IgD-negative memory B cell (primary cell): ENCODE measurements at regions not wholly inside any gene's neighbourhood (a gene's known extent, or its start where the extent isn't known, plus 50 kb on each side); places are given as distances from the start of the nearest gene placed in this dataset.

ENCODE experiments used
- H3K27ac Mint-ChIP-seq, 3 donors: one replicate each; pipeline ENCODE4 v1.8.0; 2020 to 2022; ENCODE audit warnings: mild to moderate bottlenecking in 3 of 3, mixed read lengths in 3 of 3, moderate library complexity in 1 of 3
- H3K27me3 Mint-ChIP-seq: one replicate; pipeline ENCODE4 v1.8.0; 2021; ENCODE audit warnings: mixed read lengths
- H3K36me3 Mint-ChIP-seq: one replicate; pipeline ENCODE4 v1.8.0; 2020; ENCODE audit warnings: mild to moderate bottlenecking, mixed read lengths
- H3K4me1 Mint-ChIP-seq, 3 donors: one replicate each; pipeline ENCODE4 v1.8.0; 2020 to 2022; ENCODE audit warnings: mixed read lengths in 3 of 3, mild to moderate bottlenecking in 1 of 3
- H3K4me3 Mint-ChIP-seq, 4 donors: one replicate each; pipeline ENCODE4 v1.8.0; 2020 to 2022; ENCODE audit warnings: mild to moderate bottlenecking in 4 of 4, mixed read lengths in 4 of 4, moderate library complexity in 3 of 4
- H3K9me3 Mint-ChIP-seq, 3 donors: one replicate each; pipeline ENCODE4 v1.8.0; 2020 to 2021; ENCODE audit warnings: mixed read lengths in 3 of 3, mild to moderate bottlenecking in 1 of 3

DNA sequence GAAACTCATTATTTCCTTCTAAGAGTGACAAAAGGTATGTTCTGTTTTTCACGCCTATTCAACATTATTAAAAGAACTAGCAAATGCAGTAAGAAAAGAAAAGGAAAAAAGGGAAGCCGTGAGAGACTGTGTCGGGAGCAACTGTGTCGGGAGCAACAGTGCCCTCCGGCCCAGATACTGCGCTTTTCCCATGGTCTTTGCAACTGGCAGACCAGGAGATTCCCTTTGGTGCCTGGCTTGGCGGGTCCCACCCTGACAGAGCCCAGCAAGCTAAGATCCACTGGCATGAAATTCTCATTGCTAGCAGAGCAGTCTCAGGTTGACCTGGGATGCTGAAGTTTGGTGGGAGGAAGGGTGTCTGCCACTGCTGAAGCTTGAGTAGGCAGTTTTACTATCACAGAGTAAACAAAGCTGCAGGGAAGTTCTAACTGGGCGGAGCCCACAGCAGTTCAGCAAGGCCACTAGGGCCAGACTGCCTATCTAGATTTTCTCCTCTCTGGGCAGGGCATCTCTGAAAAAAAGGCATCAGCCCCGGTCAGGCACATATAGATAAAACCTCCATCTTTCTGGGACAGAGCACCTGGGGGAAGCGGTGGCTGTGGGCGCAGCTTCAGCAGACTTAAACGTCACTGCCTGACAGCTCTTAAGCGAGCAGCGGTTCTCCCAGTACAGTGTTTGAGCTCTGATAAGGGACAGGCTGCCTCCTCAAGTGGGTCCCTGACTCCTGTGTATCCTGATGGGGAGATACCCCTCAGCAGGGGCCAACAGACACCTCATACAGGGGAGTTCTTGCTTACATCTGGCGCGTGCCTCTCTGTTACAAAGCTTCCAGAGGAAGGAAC lies 1237.4 kb upstream of the CDH18 start:
- H3K36me3 Mint-ChIP-seq, result no peaks in the 10 kb centered on the region
- peaks cover 2% of the 10 kb centered on the region for H3K27me3 Mint-ChIP-seq
- no peak overlapping the region for H3K4me3 Mint-ChIP-seq
- no peaks in the 10 kb centered on the region for H3K4me1 Mint-ChIP-seq
- peaks cover 0 to 2% (median 0%) of the 10 kb centered on the region in 3 donors for H3K9me3 Mint-ChIP-seq
- no peak overlapping the region for H3K27ac Mint-ChIP-seq

DNA sequence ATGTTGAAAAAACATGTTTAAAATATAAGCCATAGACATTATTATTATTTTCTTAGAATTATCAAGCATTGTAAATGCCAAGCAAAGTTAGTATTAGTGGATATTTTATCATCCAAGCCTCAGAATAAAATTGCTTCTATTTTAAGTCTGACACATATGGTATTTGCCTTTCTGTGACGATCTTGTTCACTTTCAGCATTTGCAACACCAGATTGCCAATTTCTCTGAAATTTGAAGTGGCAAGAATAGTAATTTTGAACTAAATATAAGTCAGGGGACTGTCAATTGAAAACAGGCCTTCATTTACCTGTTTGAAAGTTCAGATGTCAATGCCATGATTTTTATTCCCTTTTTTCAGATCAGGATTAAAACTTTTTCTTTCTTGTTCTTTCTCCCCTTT lies 1233.6 kb upstream of the CDH18 start:
- no peaks in the 10 kb centered on the region for H3K4me1 Mint-ChIP-seq
- H3K27ac Mint-ChIP-seq, result no peak overlapping the region
- peaks cover 0 to 2% (median 0%) of the 10 kb centered on the region in 3 donors for H3K9me3 Mint-ChIP-seq
- H3K27me3 Mint-ChIP-seq, result peaks cover 2% of the 10 kb centered on the region
- peaks cover 1% of the 10 kb centered on the region for H3K36me3 Mint-ChIP-seq
- H3K4me3 Mint-ChIP-seq, result no peak overlapping the region

DNA sequence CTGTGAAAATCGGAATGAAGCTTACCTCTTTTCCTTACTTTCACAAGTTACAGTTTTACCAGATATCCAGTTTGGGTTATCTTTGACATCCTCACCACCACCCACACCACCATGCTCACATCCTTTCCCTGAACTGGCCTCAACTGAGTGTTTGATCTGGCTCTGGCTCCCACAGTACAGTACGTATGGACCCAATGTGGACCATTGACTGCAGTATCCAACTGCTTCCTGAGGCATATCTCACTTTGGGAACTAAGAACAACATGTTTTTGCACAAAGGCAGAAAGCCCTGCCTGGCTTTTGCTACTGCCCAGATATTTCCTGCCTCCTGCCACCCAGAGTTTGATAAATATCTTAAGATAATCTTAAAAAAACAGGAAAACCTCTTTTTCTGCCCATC lies 1232.0 kb upstream of the CDH18 start:
- H3K27me3 Mint-ChIP-seq, result no peaks in the 10 kb centered on the region
- H3K4me1 Mint-ChIP-seq, result no peaks in the 10 kb centered on the region
- no peaks in the 10 kb centered on the region for H3K9me3 Mint-ChIP-seq
- H3K27ac Mint-ChIP-seq, result no peak overlapping the region
- peaks cover 1% of the 10 kb centered on the region for H3K36me3 Mint-ChIP-seq
- H3K4me3 Mint-ChIP-seq, result no peak overlapping the region

DNA sequence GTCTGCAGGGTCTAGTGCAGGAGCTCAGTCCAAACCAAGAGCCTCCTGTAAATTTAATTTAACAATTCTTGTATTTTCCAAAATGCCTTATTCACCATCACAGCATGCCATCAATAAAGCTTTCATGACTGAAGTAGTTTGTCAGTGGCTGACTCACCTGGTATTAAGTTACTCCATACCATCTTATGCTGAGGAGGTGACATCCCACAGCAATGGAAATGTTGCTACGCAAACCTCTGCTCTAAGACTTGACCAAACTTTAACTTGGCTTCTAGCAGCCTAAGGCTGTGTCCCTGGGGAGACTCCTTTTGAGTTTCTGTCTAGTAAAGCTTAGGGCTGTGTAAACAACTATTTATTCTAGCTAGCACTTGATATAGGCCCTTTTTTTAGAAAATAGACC lies 1231.3 kb upstream of the CDH18 start:
- Mint-ChIP-seq H3K4me3 (no peak overlapping the region), H3K27ac (no peak overlapping the region), H3K9me3 (no peaks in the 10 kb centered on the region), H3K36me3 (peaks cover 1% of the 10 kb centered on the region), H3K4me1 (no peaks in the 10 kb centered on the region), H3K27me3 (no peaks in the 10 kb centered on the region)

DNA sequence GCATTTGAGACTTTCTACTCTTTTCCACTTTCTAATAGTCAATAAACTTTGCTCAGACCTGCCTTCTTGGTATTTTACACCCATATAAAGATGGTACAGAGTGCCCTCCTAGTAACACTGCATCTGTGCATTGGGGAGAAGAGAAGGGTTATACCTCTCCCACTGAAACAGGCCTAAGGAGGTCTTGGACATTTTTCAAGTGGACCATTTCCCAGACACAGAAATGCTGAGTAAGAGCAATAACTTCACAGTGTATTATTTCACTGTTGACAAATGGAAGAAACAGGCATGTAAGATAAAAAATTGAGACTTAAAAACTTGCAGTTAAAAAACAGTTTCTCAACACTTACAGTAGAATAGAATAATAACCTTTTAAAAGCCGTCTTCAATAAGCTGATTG lies 1224.0 kb upstream of the CDH18 start:
- peaks cover 1% of the 10 kb centered on the region for H3K36me3 Mint-ChIP-seq
- no peaks in the 10 kb centered on the region for H3K9me3 Mint-ChIP-seq
- no peak overlapping the region for H3K27ac Mint-ChIP-seq
- no peaks in the 10 kb centered on the region for H3K27me3 Mint-ChIP-seq
- H3K4me3 Mint-ChIP-seq, result no peak overlapping the region
- H3K4me1 Mint-ChIP-seq, result no peaks in the 10 kb centered on the region

DNA sequence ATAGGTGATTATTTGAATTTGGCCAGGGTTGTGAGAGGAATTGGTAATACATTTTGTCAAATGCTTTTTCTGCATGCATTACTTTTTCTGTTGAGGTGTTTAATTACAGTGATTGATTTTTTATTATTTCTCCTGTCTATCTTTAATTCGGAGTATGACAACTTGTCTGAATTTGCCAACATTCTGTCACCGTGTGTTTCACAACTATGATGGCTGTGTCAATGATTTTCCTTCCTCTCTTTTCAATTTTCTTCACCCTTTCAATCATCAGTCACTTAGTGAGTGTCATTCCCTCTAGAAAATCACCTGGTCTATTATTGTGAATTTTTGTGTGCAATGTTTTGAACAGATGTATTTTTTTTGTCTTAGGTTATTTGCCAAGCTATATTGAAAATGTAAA lies 1221.4 kb upstream of the CDH18 start:
- Mint-ChIP-seq H3K4me3 (no peak overlapping the region), H3K4me1 (no peaks in the 10 kb centered on the region), H3K27ac (no peak overlapping the region), H3K9me3 (no peaks in the 10 kb centered on the region), H3K36me3 (peaks cover 1% of the 10 kb centered on the region), H3K27me3 (no peaks in the 10 kb centered on the region)

DNA sequence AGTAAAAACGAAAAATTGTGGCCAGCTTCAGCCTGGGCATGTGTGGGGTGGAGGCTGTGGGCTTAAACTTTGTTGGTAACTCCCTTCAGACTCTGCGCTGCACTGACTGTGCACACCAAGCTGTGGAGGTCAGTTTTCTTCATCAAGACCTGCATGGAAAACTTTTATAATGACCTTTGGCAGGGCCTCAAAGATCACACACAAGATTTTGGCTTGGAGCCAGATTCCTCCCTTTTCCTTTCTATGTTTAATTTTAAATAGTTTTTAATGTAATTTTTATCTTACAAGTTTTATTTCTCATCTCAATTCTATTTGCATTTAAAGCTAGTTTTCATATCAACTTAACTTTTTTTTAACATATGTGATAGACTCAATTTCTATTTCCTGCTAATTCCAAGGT lies 1211.1 kb upstream of the CDH18 start:
- Mint-ChIP-seq H3K9me3 (no peaks in the 10 kb centered on the region), H3K4me3 (no peak overlapping the region), H3K27me3 (no peaks in the 10 kb centered on the region), H3K4me1 (peaks cover 0 to 2% (median 0%) of the 10 kb centered on the region in 3 donors), H3K27ac (no peak overlapping the region), H3K36me3 (no peaks in the 10 kb centered on the region)

DNA sequence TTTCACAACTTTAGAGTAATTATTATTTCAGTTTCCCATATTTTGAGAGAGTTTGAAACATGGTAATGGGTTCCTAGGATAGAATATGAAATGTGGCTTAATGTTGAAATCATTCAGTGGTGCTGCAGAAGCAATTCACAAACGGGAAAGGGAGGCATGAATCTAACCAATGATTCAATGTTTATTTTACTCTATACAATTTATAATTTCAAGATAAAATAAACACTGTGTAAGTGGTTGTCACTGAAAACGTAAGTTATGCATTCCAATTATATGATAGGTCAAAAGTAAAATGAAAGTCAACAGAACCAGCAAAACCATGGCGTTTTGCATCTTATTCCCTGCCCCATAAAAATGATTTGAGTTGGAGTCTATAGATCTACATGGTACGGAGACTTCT lies 1207.1 kb upstream of the CDH18 start:
- H3K4me3 Mint-ChIP-seq, result no peak overlapping the region
- H3K27me3 Mint-ChIP-seq, result no peaks in the 10 kb centered on the region
- H3K27ac Mint-ChIP-seq, result no peak overlapping the region
- no peaks in the 10 kb centered on the region for H3K36me3 Mint-ChIP-seq
- H3K9me3 Mint-ChIP-seq, result no peaks in the 10 kb centered on the region
- peaks cover 0 to 2% (median 0%) of the 10 kb centered on the region in 3 donors for H3K4me1 Mint-ChIP-seq

DNA sequence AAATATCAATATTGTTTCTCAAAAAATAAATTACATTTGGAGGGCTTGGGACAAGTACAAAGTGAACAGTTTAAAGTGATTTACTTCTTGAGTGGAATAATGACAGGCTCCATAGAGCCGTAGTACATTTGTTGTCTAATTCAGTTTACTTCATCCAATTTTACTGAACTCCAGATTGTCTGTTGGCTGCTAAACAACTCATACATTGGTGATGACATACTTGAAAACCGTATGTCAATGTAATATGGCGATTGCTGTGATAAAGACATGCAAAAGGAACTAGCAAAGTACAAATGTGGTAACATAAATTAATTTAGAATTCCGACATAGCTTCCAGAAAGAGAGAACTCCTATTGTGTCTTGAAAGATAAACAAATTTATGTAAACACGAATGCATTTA lies 1197.5 kb upstream of the CDH18 start:
- no peaks in the 10 kb centered on the region for H3K36me3 Mint-ChIP-seq
- H3K9me3 Mint-ChIP-seq, result no peaks in the 10 kb centered on the region
- H3K27me3 Mint-ChIP-seq, result no peaks in the 10 kb centered on the region
- no peak overlapping the region for H3K4me3 Mint-ChIP-seq
- H3K27ac Mint-ChIP-seq, result no peak overlapping the region
- H3K4me1 Mint-ChIP-seq, result no peaks in the 10 kb centered on the region

DNA sequence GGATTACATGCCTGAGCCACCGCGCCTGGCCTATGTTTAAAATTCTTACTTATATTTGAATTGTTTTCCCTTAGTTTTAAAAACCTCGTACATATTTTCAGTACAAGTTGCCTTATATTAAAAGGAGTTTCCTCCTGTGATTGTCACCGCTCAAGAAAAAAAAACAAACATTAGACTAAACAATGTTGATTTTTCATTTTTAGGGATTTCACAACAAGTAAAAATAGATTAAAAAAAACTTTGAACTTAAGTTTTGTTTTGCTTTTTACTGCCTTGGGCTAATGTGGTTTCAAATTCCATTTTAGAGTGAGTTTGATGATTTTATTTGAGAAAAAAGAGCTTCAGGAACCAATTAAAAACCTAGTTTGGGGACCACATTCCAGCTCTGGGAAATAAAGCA lies 1196.6 kb upstream of the CDH18 start:
- Mint-ChIP-seq H3K9me3 (no peaks in the 10 kb centered on the region), H3K36me3 (peaks cover 2% of the 10 kb centered on the region), H3K27me3 (no peaks in the 10 kb centered on the region), H3K4me3 (no peak overlapping the region), H3K4me1 (no peaks in the 10 kb centered on the region), H3K27ac (no peak overlapping the region)

DNA sequence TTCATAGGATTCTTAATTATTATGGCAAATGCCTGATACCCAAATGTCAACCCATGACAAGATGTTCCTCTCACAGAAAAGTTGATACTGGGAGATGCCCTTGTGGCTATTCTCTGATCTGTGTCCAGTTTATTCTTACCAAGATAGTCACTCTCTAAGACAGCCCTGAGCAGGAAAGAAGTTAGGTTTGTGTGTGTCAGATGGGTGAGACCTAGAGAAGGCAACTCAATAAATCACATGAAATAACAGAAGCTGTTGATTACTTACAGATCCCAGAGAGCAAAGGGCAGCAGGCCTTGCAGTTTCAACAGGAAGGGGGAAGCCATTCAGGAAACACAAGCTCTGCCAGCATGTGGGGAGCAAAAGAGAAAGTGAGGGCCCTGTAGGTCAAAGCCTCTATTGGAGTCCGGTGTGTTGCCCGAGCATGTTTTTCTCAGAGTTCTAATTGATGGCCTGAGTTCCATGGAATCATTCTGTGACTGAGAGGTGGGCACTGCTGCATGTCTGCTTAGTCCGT lies 1193.7 kb upstream of the CDH18 start:
- H3K4me3 Mint-ChIP-seq, result no peak overlapping the region
- no peak overlapping the region for H3K27ac Mint-ChIP-seq
- H3K9me3 Mint-ChIP-seq, result no peaks in the 10 kb centered on the region
- H3K4me1 Mint-ChIP-seq, result no peaks in the 10 kb centered on the region
- H3K36me3 Mint-ChIP-seq, result peaks cover 2% of the 10 kb centered on the region
- no peaks in the 10 kb centered on the region for H3K27me3 Mint-ChIP-seq

DNA sequence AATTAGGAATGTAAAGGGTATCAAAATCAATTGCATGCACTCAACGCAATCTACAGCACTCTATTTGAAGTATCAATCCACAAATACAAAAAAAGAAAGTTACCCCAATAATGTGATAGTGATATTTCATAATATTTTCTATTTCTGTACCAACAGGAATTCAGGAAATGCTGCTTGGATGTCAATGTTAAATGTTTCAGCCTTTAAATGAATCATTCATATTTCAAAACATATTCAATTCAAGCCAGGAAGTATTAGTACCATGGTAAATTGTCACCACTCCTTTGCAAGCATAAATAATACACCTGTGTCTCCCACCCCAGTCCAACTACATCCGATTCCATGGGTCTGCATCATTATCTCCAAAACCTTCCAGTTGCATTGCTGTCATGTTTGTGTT lies 1185.5 kb upstream of the CDH18 start:
- H3K4me1 Mint-ChIP-seq, result no peaks in the 10 kb centered on the region
- no peak overlapping the region for H3K4me3 Mint-ChIP-seq
- no peaks in the 10 kb centered on the region for H3K36me3 Mint-ChIP-seq
- no peaks in the 10 kb centered on the region for H3K9me3 Mint-ChIP-seq
- H3K27me3 Mint-ChIP-seq, result no peaks in the 10 kb centered on the region
- H3K27ac Mint-ChIP-seq, result no peak overlapping the region

DNA sequence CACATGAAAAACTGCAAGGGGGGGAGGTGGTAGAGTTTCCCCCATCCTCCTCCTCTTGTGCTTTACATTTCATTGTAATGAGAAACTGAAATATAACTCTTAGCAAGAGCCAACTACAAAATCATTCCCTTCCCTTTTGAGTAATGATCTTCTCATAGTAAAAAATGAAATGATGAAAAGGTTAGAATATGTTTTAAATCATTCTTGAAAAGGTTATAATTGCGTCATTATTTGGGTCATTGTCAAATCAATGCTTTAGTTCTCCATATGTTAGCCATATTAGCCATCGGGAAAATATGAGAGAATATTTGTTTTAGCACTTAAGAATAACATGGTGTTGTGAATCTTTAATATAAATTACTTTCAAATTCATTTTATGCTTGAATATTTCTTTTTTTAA lies 1185.0 kb upstream of the CDH18 start:
- Mint-ChIP-seq H3K4me3 (no peak overlapping the region), H3K4me1 (no peaks in the 10 kb centered on the region), H3K9me3 (no peaks in the 10 kb centered on the region), H3K27me3 (no peaks in the 10 kb centered on the region), H3K27ac (no peak overlapping the region), H3K36me3 (no peaks in the 10 kb centered on the region)

DNA sequence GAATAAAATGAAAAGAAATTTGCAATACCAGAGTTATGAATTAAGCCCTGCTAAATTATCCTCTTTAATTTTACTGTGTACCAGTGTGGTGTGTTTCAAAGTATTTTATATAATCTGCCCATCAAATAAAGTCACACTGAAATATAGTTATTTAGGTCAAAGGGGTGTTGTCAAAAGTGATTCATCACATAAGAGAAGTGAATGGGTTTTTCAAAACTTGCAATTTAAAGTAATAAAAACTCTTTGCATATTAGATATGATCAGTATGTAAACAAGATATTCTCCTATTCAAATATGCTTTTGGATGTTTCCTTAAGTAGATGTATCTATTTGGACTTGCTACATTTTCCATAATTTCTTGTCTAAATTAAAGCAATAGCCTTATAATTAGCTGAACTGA lies 1183.0 kb upstream of the CDH18 start:
- Mint-ChIP-seq H3K27ac (no peak overlapping the region), H3K36me3 (no peaks in the 10 kb centered on the region), H3K9me3 (no peaks in the 10 kb centered on the region), H3K4me3 (no peak overlapping the region), H3K4me1 (no peaks in the 10 kb centered on the region), H3K27me3 (no peaks in the 10 kb centered on the region)

DNA sequence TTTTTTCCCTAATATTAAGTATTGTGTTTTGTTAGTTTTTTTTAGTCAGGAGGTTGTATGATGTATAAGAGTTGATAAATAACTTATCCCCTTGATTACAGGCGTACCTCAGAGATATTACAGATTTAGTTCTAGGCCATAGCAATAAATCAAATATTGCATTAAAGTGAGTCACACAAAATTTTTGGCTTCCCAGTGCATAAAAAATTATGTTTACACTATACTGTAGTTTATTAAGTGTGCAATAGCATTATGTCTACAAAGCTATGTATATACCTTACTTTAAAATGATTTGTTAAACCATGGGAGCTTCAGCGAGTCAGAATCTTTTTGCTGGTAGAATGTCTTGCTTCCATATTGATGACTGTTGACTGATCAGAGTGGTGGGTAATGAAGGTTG lies 1180.6 kb upstream of the CDH18 start:
- H3K27me3 Mint-ChIP-seq, result no peaks in the 10 kb centered on the region
- no peak overlapping the region for H3K4me3 Mint-ChIP-seq
- H3K9me3 Mint-ChIP-seq, result peaks cover 0 to 9% (median 2%) of the 10 kb centered on the region in 3 donors

DNA sequence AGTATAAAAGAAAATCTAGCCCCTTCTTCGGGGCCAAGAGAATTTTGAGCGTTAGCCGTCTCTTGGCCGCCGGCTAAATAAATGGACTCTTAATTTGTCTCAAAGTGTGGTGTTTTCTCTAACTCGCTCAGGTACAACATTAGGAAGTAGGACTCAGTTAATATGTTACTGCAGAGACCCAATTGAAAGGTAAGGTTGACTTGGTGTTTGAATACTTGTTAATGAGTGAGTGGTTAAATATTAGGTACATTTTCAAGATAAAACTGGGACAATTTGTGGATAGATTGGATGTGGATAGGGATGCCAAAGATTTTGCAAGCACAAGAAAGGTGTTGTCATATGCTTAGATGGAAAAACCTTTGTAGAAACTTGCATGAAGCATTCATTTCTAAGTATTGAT lies 1177.3 kb upstream of the CDH18 start:
- H3K9me3 Mint-ChIP-seq, result peaks cover 0 to 9% (median 2%) of the 10 kb centered on the region in 3 donors
- H3K27ac Mint-ChIP-seq, result no peak overlapping the region
- no peaks in the 10 kb centered on the region for H3K4me1 Mint-ChIP-seq
- no peak overlapping the region for H3K4me3 Mint-ChIP-seq
- H3K36me3 Mint-ChIP-seq, result no peaks in the 10 kb centered on the region
- no peaks in the 10 kb centered on the region for H3K27me3 Mint-ChIP-seq

More for the DNA sequence above, 1180.6 kb upstream of the CDH18 start:
- no peaks in the 10 kb centered on the region for H3K36me3 Mint-ChIP-seq
- no peaks in the 10 kb centered on the region for H3K4me1 Mint-ChIP-seq
- no peak overlapping the region for H3K27ac Mint-ChIP-seq
